ENCODE measurements at regions not wholly inside any gene's neighbourhood (a gene's known extent, or its start where the extent isn't known, plus 50 kb on each side); places are given as distances from the start of the nearest gene placed in this dataset.

DNA sequence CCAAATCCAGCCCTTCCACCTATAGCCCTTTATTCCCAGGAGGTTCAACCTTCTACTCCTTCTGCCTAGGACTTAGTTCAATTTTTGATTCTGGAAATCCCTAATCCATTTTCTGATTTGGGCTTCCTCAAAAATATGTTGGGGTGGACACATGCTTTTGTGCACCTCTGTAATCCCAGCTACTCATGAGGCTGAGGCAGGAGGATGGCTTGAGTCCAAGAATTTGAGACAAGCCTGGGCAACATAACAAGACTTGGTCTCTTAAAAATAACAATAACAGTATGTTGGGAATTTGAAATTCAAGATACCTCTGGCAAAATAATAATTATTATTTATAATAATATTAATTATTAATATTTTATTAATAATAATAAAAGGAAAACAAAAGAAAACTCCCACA lies 188.7 kb upstream of the TLE4 start:
- TF ChIP-seq CTCF (conservative IDR thresholded peaks at IDR 0.05; ENCODE audit: low read depth, low read length) (no peak), EZH2 (IDR thresholded peaks at IDR 0.05; ENCODE audit: borderline replicate concordance, low read depth, low read length, poor library complexity, severe bottlenecking) (no peak)

All from A673 (cell line).